ENCODE measurements at regions not wholly inside any gene's neighbourhood (a gene's known extent, or its start where the extent isn't known, plus 50 kb on each side); places are given as distances from the start of the nearest gene placed in this dataset.

- H3K4me3 Mint-ChIP-seq, result no peak overlapping the region
- Histone ChIP-seq H2AK5ac (ENCODE audit: insufficient read length, low read length) (no peak overlapping the region), H2AFZ (ENCODE audit: low read length) (no peak overlapping the region), H4K20me1 (ENCODE audit: control insufficient read depth, insufficient read depth, insufficient read length) (no peaks in the 10 kb centered on the region), H3K56ac (ENCODE audit: insufficient read length, low read depth, low read length) (no peak overlapping the region), H4K8ac (replicated peaks; ENCODE audit: insufficient read length, low read depth, low read length) (no peak overlapping the region), H3K79me1 (ENCODE audit: insufficient read depth, low read depth, low read length, poor library complexity, severe bottlenecking) (no peaks in the 10 kb centered on the region), H3K23me2 (ENCODE audit: insufficient read length, low read depth, low read length, poor library complexity, severe bottlenecking) (no peaks in the 10 kb centered on the region), H2BK5ac (ENCODE audit: insufficient read length, low read length) (no peak overlapping the region), H3K9me3 (ENCODE audit: control insufficient read depth, low read depth, low read length) (no peaks in the 10 kb centered on the region), H3K27me3 (ENCODE audit: insufficient read depth, low read length) (no peaks in the 10 kb centered on the region), H3K79me2 (ENCODE audit: insufficient read depth, low read length) (no peaks in the 10 kb centered on the region), H2BK12ac (ENCODE audit: insufficient read length, low read depth, low read length) (no peak overlapping the region), H2BK15ac (ENCODE audit: low read depth, low read length) (no peak overlapping the region), H3K4ac (ENCODE audit: low read depth, low read length) (no peak overlapping the region), H3K23ac (ENCODE audit: insufficient read length, low read depth, low read length) (no peak overlapping the region), H3K4me1 (ENCODE audit: insufficient read depth, low read length) (no peaks in the 10 kb centered on the region), H4K5ac (ENCODE audit: insufficient read length, low read depth, low read length) (no peak overlapping the region), H3K27ac (ENCODE audit: insufficient read length, low read depth, low read length) (no peak overlapping the region), H4K91ac (ENCODE audit: insufficient read length, low read depth, low read length) (no peak overlapping the region), H3K4me2 (ENCODE audit: insufficient read depth, insufficient read length, low read length) (no peak overlapping the region), H2BK120ac (ENCODE audit: low read depth, low read length, poor library complexity, severe bottlenecking) (no peak overlapping the region), H3K18ac (ENCODE audit: insufficient read length, low read depth, low read length) (no peak overlapping the region), H2BK20ac (ENCODE audit: low read depth, low read length, poor library complexity, severe bottlenecking) (no peak overlapping the region), H3K14ac (ENCODE audit: insufficient read depth, low read length) (no peak overlapping the region), H3K9ac (ENCODE audit: extremely low read depth, insufficient read length, low read length) (no peak overlapping the region), H3T11ph (ENCODE audit: low read length) (no peak overlapping the region)
- H3K27me3 Mint-ChIP-seq (ENCODE audit: low read depth), result no peaks in the 10 kb centered on the region
- no peak overlapping the region for H3K27ac Mint-ChIP-seq
- no peak for TF ChIP-seq CTCF (conservative IDR thresholded peaks at IDR 0.05)
- no CpG with 5 or more reads among the region's 2 CpGs for WGBS (ENCODE audit: extremely low coverage, insufficient read length, low lambda C conversion rate)
- no peak for DNase-seq
- no peaks in the 10 kb centered on the region for H3K36me3 Mint-ChIP-seq (ENCODE audit: insufficient read depth in 1 of 3, low read depth in 3 of 3)
- H3K9me3 Mint-ChIP-seq, result no peaks in the 10 kb centered on the region
- H3K4me1 Mint-ChIP-seq, result no peaks in the 10 kb centered on the region
Measured at GRCh38 chr1:191551019-191551418, 607.2 kb upstream of the RGS18 start.
